Endothelial cell of umbilical vein (primary cell): ENCODE measurements at regions not wholly inside any gene's neighbourhood (a gene's known extent, or its start where the extent isn't known, plus 50 kb on each side); places are given as distances from the start of the nearest gene placed in this dataset.

Experiments
- BruUV-seq: library from RNA; stranded (reverse); fragments of 400-500 nt; replicated peaks from 2 replicates; lab custom pipeline; 2021; lab: Mats Ljungman, UMichigan
- CTCF ChIA-PET: fragments of 300-600, 350-600 bp; sonication (Branson Sonifier 250); formaldehyde crosslinking; loops from one replicate; lab custom pipeline; 2021; ENCODE audit warnings: antibody characterized with exemption, inconsistent platforms; lab: Charles Lee
- POLR2A ChIA-PET: fragments of 300-600, 350-600 bp; sonication (Branson Sonifier 250); formaldehyde crosslinking; loops from one replicate; lab custom pipeline; 2021; ENCODE audit warnings: antibody characterized with exemption, inconsistent platforms; lab: Charles Lee
- DNase-seq: peaks from one replicate; pipeline ENCODE4 v3.0.0-alpha.2; 2011; ENCODE audit warnings: low read depth, low spot score
- FAIRE-seq: peaks from 2 replicates; lab custom pipeline; 2011; peaks lifted over from hg19 to GRCh38; lab: Jason Lieb, UNC
- H2AFZ ChIP-seq: 2 replicates; pipeline ENCODE4 v1.6.0; 2012; ENCODE audit warnings: low read depth, low read length, control low read depth, inconsistent platforms
- H3K27ac ChIP-seq: 2 replicates; pipeline ENCODE4 v1.5.1; 2011; ENCODE audit warnings: low read depth, mild to moderate bottlenecking, control low read depth, low read length, moderate library complexity; ENCODE audit not compliant: insufficient read depth
- H3K27me3 ChIP-seq, 2 experiments: 2 replicates each; pipeline versions ENCODE4 v1.6.0 to v1.6.1; 2011; ENCODE audit warnings: low read length in 2 of 2, mixed read lengths in 1 of 2; ENCODE audit not compliant: control insufficient read depth in 2 of 2, insufficient read depth in 2 of 2
- H3K36me3 ChIP-seq, 2 experiments: 2 replicates in 1 of 2; 3 replicates in 1 of 2; pipeline ENCODE4 v1.5.1; 2011; ENCODE audit warnings: low read length in 2 of 2, mild to moderate bottlenecking in 1 of 2, moderate library complexity in 1 of 2; ENCODE audit not compliant: control insufficient read depth in 2 of 2, insufficient read depth in 2 of 2; ENCODE audit errors: extremely low read depth in 1 of 2
- H3K4me1 ChIP-seq: 3 replicates; pipeline ENCODE4 v1.5.1; 2011; ENCODE audit warnings: mild to moderate bottlenecking, low read length; ENCODE audit not compliant: control insufficient read depth, insufficient read depth; ENCODE audit errors: extremely low read depth
- H3K4me2 ChIP-seq: 2 replicates; pipeline ENCODE4 v1.6.1; 2011; ENCODE audit warnings: low read length, control low read depth, mixed read lengths; ENCODE audit not compliant: insufficient read depth
- H3K4me3 ChIP-seq, 3 experiments: fragments of 200-600 bp in 1 of 3; sonication (generic), shearing (Covaris generic) in 1 of 3; replicated peaks in 1 of 3; 2 replicates each; pipeline ENCODE4 v1.5.1; 2011 to 2016; ENCODE audit warnings: control low read depth in 3 of 3, low read length in 3 of 3, mild to moderate bottlenecking in 2 of 3, inconsistent platforms in 1 of 3, low read depth in 1 of 3, moderate library complexity in 1 of 3; ENCODE audit not compliant: insufficient read depth in 1 of 3
- H3K79me2 ChIP-seq: 2 replicates; pipeline ENCODE4 v1.6.0; 2012; ENCODE audit warnings: low read length, inconsistent platforms; ENCODE audit not compliant: control insufficient read depth, insufficient read depth
- H3K9ac ChIP-seq: replicated peaks from 2 replicates; pipeline ENCODE3; 2011; ENCODE audit warnings: low read length, control low read depth; ENCODE audit not compliant: insufficient read depth; ENCODE audit errors: extremely low read depth
- H3K9me1 ChIP-seq: replicated peaks from 3 replicates; pipeline ENCODE4 v1.6.0; 2011; ENCODE audit warnings: mild to moderate bottlenecking, low read length; ENCODE audit not compliant: control insufficient read depth, insufficient read depth; ENCODE audit errors: extremely low read depth
- H3K9me3 ChIP-seq: replicated peaks from 2 replicates; pipeline ENCODE4 v1.5.1; 2012; ENCODE audit warnings: low read length, inconsistent platforms; ENCODE audit not compliant: control insufficient read depth, insufficient read depth
- H4K20me1 ChIP-seq: replicated peaks from 2 replicates; pipeline ENCODE3; 2011; ENCODE audit warnings: mild to moderate bottlenecking, low read length; ENCODE audit not compliant: control insufficient read depth, insufficient read depth; ENCODE audit errors: extremely low read depth
- CTCF ChIP-seq, 2 donors: IDR thresholded peaks; 1 replicate in 1 of 2; 2 replicates in 1 of 2; pipeline ENCODE4 v1.5.1; 2011; ENCODE audit warnings: low read length in 2 of 2, mild to moderate bottlenecking in 2 of 2, moderate library complexity in 2 of 2, control low read depth in 1 of 2, inconsistent platforms in 1 of 2, low read depth in 1 of 2; ENCODE audit not compliant: insufficient read depth in 1 of 2; ENCODE audit errors: extremely low read depth in 1 of 2
- EZH2 ChIP-seq: IDR thresholded peaks from 2 replicates; pipeline ENCODE4 v1.6.1; 2012; ENCODE audit warnings: borderline replicate concordance, low read depth, mild to moderate bottlenecking, moderate library complexity, low read length, inconsistent platforms; ENCODE audit not compliant: severe bottlenecking
- FOS ChIP-seq: IDR thresholded peaks from 2 replicates; pipeline ENCODE4 v1.6.1; 2011; ENCODE audit warnings: mild to moderate bottlenecking, low read length, moderate library complexity, borderline replicate concordance; ENCODE audit not compliant: insufficient read depth
- GATA2 ChIP-seq: IDR thresholded peaks from 2 replicates; pipeline ENCODE4 v1.7.0; 2011; ENCODE audit warnings: low read depth, mild to moderate bottlenecking, moderate library complexity, mixed read lengths, low read length; ENCODE audit not compliant: insufficient read length, insufficient read depth
- JUN ChIP-seq: IDR thresholded peaks from 2 replicates; pipeline ENCODE4 v1.6.1; 2011; ENCODE audit warnings: borderline replicate concordance, low read depth; ENCODE audit not compliant: insufficient read length, insufficient read depth
- MAX ChIP-seq: IDR thresholded peaks from 2 replicates; pipeline ENCODE4 v1.6.1; 2011; ENCODE audit not compliant: insufficient read depth, insufficient read length
- MYC ChIP-seq: IDR thresholded peaks from one replicate; pipeline ENCODE4 v1.6.1; 2011; ENCODE audit warnings: mild to moderate bottlenecking, low read depth, low read length
- POLR2A ChIP-seq: IDR thresholded peaks from 2 replicates; pipeline ENCODE4 v1.6.1; 2012; ENCODE audit warnings: low read depth, mild to moderate bottlenecking, control low read depth, low read length
- POLR2AphosphoS5 ChIP-seq: IDR thresholded peaks from 2 replicates; pipeline ENCODE4 v1.6.1; 2012; ENCODE audit warnings: low read depth, mild to moderate bottlenecking, control low read depth, low read length, moderate library complexity; ENCODE audit not compliant: insufficient read depth
- dilution Hi-C: fragments of 300-500 bp; cut with MboI; formaldehyde crosslinking; loops from one replicate; pipeline ENCODE4 v1.15.0; 2019; ENCODE audit warnings: low sequenced_read_pairs; ENCODE audit not compliant: extremely low pct_ligation_motif_present
- intact Hi-C: fragments of 100-400 bp; cut with micrococcal nuclease; formaldehyde crosslinking; loops from one replicate; pipeline ENCODE4 v1.10.0; 2022

GRCh38 chr9:117987945-117988344 lies 283.7 kb downstream of the TLR4 start:
- POLR2A ChIA-PET = no interaction called here
- CTCF ChIA-PET = no interaction called here
- Histone ChIP-seq H4K20me1 (no peaks in the 10 kb centered on the region), H3K4me2 (no peak overlapping the region), H3K27ac (no peak overlapping the region), H3K36me3 (no peaks in the 10 kb centered on the region), H3K79me2 (no peaks in the 10 kb centered on the region), H3K9me1 (no peaks in the 10 kb centered on the region), H3K4me1 (no peaks in the 10 kb centered on the region), H3K9me3 (no peaks in the 10 kb centered on the region), H3K9ac (no peak overlapping the region), H2AFZ (no peak overlapping the region), H3K4me3 (no peak overlapping the region), H3K27me3 (no peaks in the 10 kb centered on the region)
- TF ChIP-seq FOS = no peak
- no peak for TF ChIP-seq MYC
- no peak for TF ChIP-seq MAX
- no peak for TF ChIP-seq EZH2
- no peak for TF ChIP-seq CTCF (IDR thresholded peaks at IDR 0.05; ENCODE audit: extremely low read depth in 1 of 2, insufficient read depth in 1 of 2, low read depth in 1 of 2, low read length in 2 of 2)
- no peak for TF ChIP-seq POLR2A
- no peak for TF ChIP-seq GATA2
- TF ChIP-seq POLR2AphosphoS5 = no peak
- TF ChIP-seq JUN = no peak
- no TSS peak for BruUV-seq
- intact Hi-C loops (no loop called here), dilution Hi-C loops (no loop called here)
- no peak for FAIRE-seq
- no peak for DNase-seq
